Adipocyte (in vitro differentiated cells): ENCODE measurements at regions not wholly inside any gene's neighbourhood (a gene's known extent, or its start where the extent isn't known, plus 50 kb on each side); places are given as distances from the start of the nearest gene placed in this dataset.

ENCODE experiments used
- DNase-seq: peaks from one replicate; pipeline ENCODE4 v3.0.0-alpha.2; 2015; ENCODE audit warnings: low read depth
- H3K27me3 ChIP-seq: replicated peaks from 2 replicates; pipeline ENCODE4 v1.7.0; 2013; ENCODE audit warnings: mild to moderate bottlenecking, low read length, moderate library complexity; ENCODE audit not compliant: control insufficient read depth, insufficient read depth
- H3K36me3 ChIP-seq: 2 replicates; pipeline ENCODE4 v1.7.0; 2013; ENCODE audit warnings: low read length, mild to moderate bottlenecking, moderate library complexity; ENCODE audit not compliant: control insufficient read depth, insufficient read depth, severe bottlenecking
- H3K4me1 ChIP-seq: 2 replicates; pipeline ENCODE4 v1.7.0; 2013; ENCODE audit warnings: mild to moderate bottlenecking, low read length, moderate library complexity; ENCODE audit not compliant: control insufficient read depth, insufficient read depth
- H3K4me3 ChIP-seq: 2 replicates; pipeline ENCODE4 v1.7.0; 2013; ENCODE audit warnings: mild to moderate bottlenecking, low read length, moderate library complexity
- H3K9ac ChIP-seq: 2 replicates; pipeline ENCODE4 v1.7.0; 2013; ENCODE audit warnings: mild to moderate bottlenecking, low read length, moderate library complexity
- H3K9me3 ChIP-seq: 2 replicates; pipeline ENCODE4 v1.7.0; 2013; ENCODE audit warnings: mild to moderate bottlenecking, low read length, moderate library complexity; ENCODE audit not compliant: control insufficient read depth

DNA sequence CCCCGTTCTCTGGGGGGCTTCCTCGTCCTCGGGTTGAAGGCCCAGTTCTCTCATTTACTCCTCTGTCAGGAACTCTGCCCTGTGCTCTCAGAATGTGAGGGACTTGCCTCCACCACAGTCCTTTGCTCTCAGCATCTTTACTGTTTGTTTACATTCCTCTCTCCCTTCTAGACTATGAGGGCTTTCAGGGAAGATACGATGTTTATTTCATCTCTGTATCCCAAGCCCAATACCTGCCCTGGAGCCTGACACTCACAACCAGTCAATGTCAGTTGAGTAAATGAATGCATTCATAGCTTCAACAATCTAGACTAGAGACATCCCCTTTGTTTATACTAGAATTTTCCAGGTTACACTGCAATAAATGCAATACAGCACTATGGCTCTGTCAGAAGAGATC is 409.6 kb upstream of the CDH11 start:
- Histone ChIP-seq H3K9ac (no peak overlapping the region), H3K27me3 (no peaks in the 10 kb centered on the region), H3K36me3 (no peaks in the 10 kb centered on the region), H3K4me1 (peaks cover 7% of the 10 kb centered on the region), H3K9me3 (no peaks in the 10 kb centered on the region), H3K4me3 (no peak overlapping the region)
- no peak for DNase-seq

DNA sequence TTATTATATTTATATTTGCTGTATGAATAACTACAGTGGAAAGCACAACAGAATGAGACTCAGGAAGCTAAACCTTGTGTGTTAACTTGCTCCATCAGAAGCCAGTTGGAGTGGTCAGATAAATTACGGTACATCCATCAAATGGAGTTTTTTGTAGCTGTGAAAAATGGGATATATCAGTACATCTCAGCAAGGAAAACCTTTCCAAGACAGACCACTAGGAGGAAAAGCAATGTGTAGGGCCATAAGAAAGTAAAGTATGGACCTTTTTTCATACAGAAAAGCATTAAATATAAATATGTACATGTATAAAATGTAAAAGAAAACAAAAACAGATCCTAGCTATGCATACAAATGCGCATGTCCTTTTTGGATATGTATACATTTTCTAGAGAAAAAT is 403.8 kb upstream of the CDH11 start:
- DNase-seq, result no peak
- Histone ChIP-seq H3K36me3 (no peaks in the 10 kb centered on the region), H3K4me3 (no peak overlapping the region), H3K9ac (no peak overlapping the region), H3K27me3 (no peaks in the 10 kb centered on the region), H3K4me1 (peaks cover 7% of the 10 kb centered on the region), H3K9me3 (no peaks in the 10 kb centered on the region)

DNA sequence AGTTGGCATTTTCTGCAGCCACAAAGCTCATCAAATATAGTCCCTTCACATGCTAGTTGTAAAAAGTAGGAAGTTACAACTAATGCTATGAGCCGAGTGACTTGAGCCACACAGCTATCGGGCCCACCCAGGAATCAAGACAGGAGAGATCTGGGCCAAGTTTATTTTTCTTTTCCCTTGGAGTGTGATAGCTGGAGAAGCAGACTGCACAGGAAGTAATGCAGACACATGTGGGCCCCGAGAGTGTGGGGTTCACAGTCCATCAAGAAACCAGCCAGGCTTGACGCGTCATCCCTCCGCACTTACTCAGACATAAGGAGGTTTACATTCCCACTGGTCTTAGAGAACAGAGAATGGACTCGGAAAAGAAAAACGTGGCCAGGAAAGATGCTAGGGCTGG is 403.1 kb upstream of the CDH11 start:
- peaks cover 10% of the 10 kb centered on the region for H3K4me1 ChIP-seq
- peak; percentile 56 for DNase-seq
- H3K27me3 ChIP-seq, result no peaks in the 10 kb centered on the region
- H3K36me3 ChIP-seq, result no peaks in the 10 kb centered on the region
- H3K9ac ChIP-seq, result no peak overlapping the region
- H3K9me3 ChIP-seq, result no peaks in the 10 kb centered on the region
- H3K4me3 ChIP-seq, result no peak overlapping the region

DNA sequence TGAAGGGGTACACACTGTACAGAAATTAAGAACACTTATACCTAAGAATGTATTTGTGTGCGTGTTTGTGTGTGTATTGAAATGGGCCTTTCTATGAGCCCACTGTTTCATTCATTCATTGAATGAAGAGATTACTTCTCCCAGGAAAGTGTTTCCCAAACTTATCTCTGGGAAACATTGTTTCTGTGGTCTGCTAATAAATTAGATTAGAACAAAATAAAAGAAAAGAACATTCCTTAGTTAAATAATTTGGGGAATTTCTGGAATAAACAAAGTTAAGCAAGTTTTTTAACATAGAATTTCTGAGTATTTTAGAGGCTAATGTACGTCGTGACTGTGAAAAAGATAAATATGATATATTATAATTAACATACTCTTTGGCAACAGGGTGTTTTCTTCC is 402.4 kb upstream of the CDH11 start:
- DNase-seq, result no peak
- no peaks in the 10 kb centered on the region for H3K9me3 ChIP-seq
- H3K9ac ChIP-seq, result no peak overlapping the region
- H3K36me3 ChIP-seq, result no peaks in the 10 kb centered on the region
- peaks cover 13% of the 10 kb centered on the region for H3K4me1 ChIP-seq
- H3K27me3 ChIP-seq, result no peaks in the 10 kb centered on the region
- H3K4me3 ChIP-seq, result no peak overlapping the region

DNA sequence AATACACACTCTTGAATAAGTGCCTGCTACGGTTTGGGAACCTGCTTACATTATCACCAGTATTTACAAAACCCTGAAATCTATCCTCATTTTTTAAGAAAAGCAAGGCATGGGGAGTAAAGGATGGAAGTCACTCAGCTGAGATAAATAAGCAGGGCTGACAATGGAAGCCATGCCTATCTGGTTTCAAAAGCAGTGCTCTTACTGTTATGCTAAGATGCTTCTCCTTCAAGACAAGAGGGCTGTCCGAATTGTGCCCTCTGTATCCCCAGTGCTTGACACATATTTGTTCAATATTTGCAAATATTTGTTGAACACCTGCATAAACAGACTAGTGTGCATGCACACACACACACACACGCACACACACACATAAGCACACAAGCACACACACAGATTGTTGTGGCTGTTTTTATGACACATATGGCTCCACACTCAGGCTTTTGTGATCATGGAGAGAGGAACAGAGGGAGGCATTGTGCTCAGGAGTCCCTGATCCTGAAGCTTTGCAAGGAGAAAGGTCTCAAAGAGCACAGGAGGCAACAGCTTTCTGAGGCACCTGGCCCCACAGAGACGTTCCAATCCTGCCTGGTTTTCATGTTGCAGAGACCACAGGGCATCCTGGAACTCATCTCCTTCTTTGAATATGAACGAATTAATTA is 401.6 kb upstream of the CDH11 start:
- Histone ChIP-seq H3K4me1 (peaks cover 13% of the 10 kb centered on the region), H3K9ac (no peak overlapping the region), H3K27me3 (no peaks in the 10 kb centered on the region), H3K4me3 (no peak overlapping the region), H3K36me3 (no peaks in the 10 kb centered on the region), H3K9me3 (no peaks in the 10 kb centered on the region)
- no peak for DNase-seq

DNA sequence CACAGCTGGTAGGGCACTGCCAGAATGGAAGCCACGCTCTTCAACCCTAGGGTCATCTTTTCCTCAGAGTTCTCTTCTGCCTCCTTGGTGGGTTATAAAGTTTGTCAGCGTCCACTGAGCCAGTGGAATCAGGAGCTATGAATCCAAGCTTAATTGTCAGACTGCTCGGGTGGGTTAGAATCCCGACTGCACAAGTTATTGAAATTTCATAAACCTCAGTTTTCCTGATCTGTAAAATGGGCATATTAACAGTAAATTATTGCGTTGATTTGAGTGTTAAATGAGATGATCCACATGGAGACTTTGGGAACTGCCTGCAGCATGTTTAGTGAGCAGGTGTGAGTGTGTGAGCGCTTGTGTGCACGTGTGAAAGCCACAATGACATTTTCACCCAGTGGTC is 400.5 kb upstream of the CDH11 start:
- DNase-seq, result no peak
- no peaks in the 10 kb centered on the region for H3K27me3 ChIP-seq
- H3K4me3 ChIP-seq, result no peak overlapping the region
- H3K9ac ChIP-seq, result no peak overlapping the region
- H3K36me3 ChIP-seq, result no peaks in the 10 kb centered on the region
- peaks cover 13% of the 10 kb centered on the region for H3K4me1 ChIP-seq
- no peaks in the 10 kb centered on the region for H3K9me3 ChIP-seq

DNA sequence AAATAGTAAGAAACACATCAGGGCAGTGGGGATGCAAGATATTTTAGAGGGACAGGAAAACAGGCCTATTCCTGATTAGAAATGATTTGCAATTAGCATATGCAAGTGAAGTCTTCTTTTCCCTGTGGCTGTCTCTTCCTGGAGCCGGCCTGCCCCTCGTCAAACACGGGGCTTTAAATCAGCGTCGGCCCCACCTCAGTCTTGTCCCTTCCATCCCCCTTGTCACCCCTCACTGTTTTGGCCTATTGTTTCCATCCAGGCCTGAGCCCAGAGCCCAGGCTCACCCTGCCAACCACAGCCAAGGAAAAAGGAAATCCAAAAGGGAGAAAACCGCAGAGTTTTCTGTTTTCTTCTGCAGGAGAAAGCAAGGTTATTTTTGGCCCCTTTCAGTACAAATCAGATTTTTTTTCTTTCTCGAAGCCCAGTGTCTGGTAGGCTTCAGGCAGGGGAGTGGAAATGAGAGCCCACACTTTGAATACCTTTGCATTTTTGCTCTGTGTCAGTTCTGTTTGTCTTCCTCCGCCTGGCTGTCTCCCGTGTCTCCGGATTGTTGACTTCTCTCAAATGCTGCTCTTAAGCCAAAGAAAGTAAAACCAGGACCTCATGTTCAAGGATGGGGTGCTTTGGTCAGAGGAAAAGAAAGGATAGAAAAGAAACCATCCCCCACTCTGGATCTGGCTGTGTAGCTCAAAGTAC is 399.9 kb upstream of the CDH11 start:
- Histone ChIP-seq H3K9me3 (no peaks in the 10 kb centered on the region), H3K4me3 (no peak overlapping the region), H3K27me3 (no peaks in the 10 kb centered on the region), H3K36me3 (no peaks in the 10 kb centered on the region), H3K9ac (peak overlapping the region; percentile 20), H3K4me1 (peaks cover 13% of the 10 kb centered on the region)
- no peak for DNase-seq

DNA sequence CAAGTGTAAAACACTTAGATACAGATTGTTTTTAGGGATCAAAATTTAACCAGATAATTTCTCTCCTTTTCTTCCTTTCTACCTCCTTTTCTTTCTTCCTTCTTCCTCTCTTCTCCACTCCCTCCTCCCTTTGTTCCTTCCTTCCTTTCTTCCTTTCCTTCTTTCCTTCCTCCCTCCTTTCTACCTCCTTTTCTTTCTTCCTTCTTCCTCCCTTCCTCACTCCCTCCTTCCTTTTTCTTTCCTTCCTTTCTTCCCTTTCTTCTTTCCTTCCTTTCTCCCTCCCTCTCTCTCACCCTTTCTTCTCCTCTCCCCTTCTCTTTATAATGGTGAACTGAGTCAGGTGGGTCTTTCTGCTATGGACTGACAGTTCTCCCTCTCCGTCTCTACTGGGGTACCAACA is 397.5 kb upstream of the CDH11 start:
- Histone ChIP-seq H3K36me3 (no peaks in the 10 kb centered on the region), H3K27me3 (no peaks in the 10 kb centered on the region), H3K9ac (no peak overlapping the region), H3K4me3 (no peak overlapping the region), H3K4me1 (peaks cover 6% of the 10 kb centered on the region), H3K9me3 (no peaks in the 10 kb centered on the region)
- no peak for DNase-seq

DNA sequence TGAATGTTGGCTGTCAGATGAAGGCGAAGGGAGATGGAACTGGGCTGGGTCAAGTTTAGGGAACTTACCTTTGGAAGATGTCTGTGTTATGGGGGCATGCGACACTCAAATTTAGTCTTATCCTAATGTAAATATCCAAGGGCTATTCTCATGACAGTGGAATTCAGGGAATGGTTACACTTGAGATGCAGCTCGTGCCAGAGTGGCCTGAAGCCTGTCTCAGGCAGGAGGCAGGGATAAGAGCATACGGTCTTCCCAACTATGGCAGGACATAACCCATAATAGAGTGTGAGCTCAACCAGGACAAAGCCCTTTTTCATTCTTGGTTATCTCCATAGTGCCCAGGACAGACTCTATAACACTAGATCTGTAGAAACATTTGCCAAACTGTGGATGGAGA is 393.3 kb upstream of the CDH11 start:
- DNase-seq, result no peak
- no peak overlapping the region for H3K4me3 ChIP-seq
- no peak overlapping the region for H3K9ac ChIP-seq
- H3K9me3 ChIP-seq, result no peaks in the 10 kb centered on the region
- no peaks in the 10 kb centered on the region for H3K36me3 ChIP-seq
- H3K4me1 ChIP-seq, result peaks cover 5% of the 10 kb centered on the region
- H3K27me3 ChIP-seq, result no peaks in the 10 kb centered on the region

DNA sequence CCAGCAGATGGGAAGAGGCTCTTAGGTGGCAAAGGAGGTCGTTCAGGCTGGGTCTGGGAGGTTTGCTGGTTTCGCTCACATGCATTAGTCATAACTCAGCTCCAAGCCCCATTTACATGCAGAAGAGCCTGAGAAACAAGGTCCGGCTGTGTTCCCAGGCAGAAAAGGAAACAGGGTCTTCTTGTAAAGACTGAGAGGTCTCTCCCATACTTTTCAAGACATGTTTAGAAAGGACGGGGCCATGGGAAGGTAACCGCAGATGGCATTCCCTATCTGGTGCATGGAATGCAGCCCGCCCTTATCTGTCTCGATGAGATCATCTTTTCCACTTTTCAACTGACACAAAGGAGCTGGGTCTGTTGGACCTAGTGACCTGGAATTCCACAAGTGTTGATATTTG is 389.0 kb upstream of the CDH11 start:
- H3K4me1 ChIP-seq, result no peaks in the 10 kb centered on the region
- H3K9me3 ChIP-seq, result no peaks in the 10 kb centered on the region
- H3K36me3 ChIP-seq, result no peaks in the 10 kb centered on the region
- H3K4me3 ChIP-seq, result no peak overlapping the region
- DNase-seq, result no peak
- no peaks in the 10 kb centered on the region for H3K27me3 ChIP-seq
- H3K9ac ChIP-seq, result no peak overlapping the region

DNA sequence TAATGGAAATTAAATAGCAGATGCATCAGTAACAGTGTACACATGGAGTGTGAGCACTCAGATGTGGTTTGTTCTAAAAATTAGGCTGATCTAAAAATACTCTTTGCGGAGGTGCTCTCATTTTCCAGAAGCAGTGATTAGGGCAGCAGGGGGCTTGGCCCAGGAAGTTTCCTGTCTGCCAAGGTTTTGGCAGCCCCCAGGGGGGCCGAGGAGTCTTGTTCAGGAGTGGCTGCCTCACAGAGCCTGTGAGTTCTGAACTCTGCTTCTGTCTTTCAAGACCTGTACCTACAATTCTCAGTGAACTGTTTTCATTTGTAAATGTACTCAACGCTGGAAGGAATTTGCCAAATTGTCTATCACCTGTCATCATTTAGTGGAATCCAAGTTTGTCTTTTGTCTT is 388.4 kb upstream of the CDH11 start:
- no peak for DNase-seq
- Histone ChIP-seq H3K4me1 (no peaks in the 10 kb centered on the region), H3K36me3 (no peaks in the 10 kb centered on the region), H3K9me3 (no peaks in the 10 kb centered on the region), H3K27me3 (no peaks in the 10 kb centered on the region), H3K4me3 (no peak overlapping the region), H3K9ac (no peak overlapping the region)

DNA sequence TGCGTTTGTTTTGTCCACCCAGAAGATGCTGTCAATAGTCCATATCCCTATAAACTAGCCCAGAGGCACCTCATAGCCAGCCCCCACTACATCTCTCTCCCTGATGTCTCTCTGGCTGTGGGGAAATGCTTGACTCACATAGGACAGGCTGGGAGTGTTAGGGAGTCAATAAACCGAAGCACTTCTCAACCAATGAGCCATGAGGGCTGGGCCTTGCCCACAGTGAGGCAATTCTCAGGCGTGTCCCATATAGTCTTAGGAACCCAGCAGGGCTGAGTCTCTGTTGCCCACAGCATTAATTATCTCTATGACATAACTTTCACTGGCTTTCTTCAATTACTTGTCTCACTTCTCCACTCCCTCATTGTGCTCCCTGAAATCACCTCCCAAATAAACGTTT is 387.3 kb upstream of the CDH11 start:
- no peak for DNase-seq
- no peaks in the 10 kb centered on the region for H3K27me3 ChIP-seq
- no peak overlapping the region for H3K9ac ChIP-seq
- no peaks in the 10 kb centered on the region for H3K36me3 ChIP-seq
- H3K4me3 ChIP-seq, result no peak overlapping the region
- no peaks in the 10 kb centered on the region for H3K4me1 ChIP-seq
- no peaks in the 10 kb centered on the region for H3K9me3 ChIP-seq
